ENCODE measurements at regions not wholly inside any gene's neighbourhood (a gene's known extent, or its start where the extent isn't known, plus 50 kb on each side); places are given as distances from the start of the nearest gene placed in this dataset.

DNA sequence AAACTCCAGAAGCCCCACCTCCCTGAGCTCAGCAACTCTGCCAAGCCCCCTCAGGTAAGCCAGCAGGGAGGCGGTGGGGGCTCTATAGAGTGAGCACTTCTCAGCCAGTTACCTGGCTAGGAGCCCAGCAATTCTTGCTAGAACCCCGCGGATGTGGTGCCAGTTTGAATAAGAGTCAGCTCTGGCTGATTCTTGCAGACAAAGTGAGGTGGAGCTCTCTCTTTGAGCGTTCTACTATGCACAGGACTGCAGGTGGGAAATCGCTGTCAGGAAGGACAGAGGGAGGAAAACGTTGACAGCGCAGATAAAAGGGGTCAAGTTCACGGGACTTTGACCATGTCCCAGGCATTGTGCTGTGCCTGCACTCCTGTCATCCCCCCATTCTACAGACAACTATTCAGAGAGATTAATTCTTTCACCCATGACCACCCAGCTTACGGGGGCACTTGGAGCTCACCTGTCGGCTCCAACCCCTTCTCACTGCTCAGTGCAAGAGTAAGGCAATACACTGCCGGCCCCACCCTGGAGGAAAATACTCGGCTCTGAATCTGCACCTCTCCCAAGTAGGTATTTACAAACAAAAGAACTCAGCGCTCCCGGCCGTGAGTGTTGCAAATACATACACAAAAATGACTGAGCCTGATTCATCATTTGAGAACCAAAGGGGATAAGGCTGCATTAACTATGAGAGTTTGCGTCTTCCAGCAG, 92.9 kb downstream of the ANKRD60 start:
- Mint-ChIP-seq H3K27me3 (ENCODE audit: insufficient read depth, unreplicated experiment) (peaks cover 52% of the 10 kb centered on the region), H3K36me3 (ENCODE audit: insufficient read depth, unreplicated experiment) (no peaks in the 10 kb centered on the region), H3K27ac (ENCODE audit: unreplicated experiment) (no peak overlapping the region)

DNA sequence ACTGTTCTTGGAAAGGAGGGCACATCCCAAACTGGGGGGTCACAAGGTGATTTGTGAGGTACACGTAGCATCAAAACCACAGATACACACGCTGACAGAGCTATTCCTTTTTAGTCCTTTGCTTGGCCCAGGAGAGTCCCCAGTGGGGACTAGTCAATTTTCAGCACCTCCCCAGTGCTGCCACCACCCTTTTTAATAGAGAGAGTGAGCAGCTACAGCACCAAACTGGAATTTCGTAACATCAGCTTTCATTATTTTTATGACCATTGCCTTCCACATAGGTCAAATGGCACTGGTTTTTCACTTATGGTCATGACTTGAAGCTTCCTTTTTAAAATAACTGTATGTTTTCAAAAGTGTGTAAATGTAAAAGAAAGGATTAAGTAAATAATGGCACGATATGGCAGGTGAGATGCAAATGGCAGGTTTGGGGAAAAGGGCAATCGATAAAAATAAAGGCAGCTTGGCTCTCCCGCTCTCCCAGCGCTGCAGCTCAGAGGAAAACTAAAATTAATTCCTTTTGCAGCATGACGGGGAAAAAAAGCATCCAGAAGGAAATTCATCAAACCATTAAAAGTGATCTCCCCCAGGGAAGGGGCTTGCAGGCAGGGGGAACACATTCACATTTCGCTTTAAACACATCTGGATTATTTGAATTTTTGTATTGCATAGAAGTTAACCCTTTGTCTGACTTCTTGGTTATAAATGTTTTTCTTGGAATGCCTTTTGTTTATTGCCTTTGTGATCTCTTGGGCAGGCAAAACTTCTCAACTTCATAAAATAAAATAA, 95.2 kb downstream of the ANKRD60 start:
- ChIA-PET POLR2A (no interaction called here), CTCF (no interaction called here)
- BruUV-seq (replicated peaks) = no TSS peak
- Histone ChIP-seq H3K4me1 (no peaks in the 10 kb centered on the region), H3K27me3 (replicated peaks; ENCODE audit: control insufficient read depth, insufficient read depth, low read length) (peaks cover 5% of the 10 kb centered on the region), H3K9me3 (no peaks in the 10 kb centered on the region), H3K36me3 (ENCODE audit: control insufficient read depth, insufficient read depth, low read length) (no peaks in the 10 kb centered on the region), H3K4me3 (ENCODE audit: low read depth, low read length) (no peak overlapping the region)
- TF ChIP-seq, protein P1, sequence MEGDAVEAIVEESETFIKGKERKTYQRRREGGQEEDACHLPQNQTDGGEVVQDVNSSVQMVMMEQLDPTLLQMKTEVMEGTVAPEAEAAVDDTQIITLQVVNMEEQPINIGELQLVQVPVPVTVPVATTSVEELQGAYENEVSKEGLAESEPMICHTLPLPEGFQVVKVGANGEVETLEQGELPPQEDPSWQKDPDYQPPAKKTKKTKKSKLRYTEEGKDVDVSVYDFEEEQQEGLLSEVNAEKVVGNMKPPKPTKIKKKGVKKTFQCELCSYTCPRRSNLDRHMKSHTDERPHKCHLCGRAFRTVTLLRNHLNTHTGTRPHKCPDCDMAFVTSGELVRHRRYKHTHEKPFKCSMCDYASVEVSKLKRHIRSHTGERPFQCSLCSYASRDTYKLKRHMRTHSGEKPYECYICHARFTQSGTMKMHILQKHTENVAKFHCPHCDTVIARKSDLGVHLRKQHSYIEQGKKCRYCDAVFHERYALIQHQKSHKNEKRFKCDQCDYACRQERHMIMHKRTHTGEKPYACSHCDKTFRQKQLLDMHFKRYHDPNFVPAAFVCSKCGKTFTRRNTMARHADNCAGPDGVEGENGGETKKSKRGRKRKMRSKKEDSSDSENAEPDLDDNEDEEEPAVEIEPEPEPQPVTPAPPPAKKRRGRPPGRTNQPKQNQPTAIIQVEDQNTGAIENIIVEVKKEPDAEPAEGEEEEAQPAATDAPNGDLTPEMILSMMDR (IDR thresholded peaks at IDR 0.05; ENCODE audit: insufficient read depth in 1 of 2, low read depth in 1 of 2, low read length in 1 of 2, severe bottlenecking in 1 of 2, unreplicated experiment in 1 of 2) = no peak
- Mint-ChIP-seq H3K27me3 (ENCODE audit: insufficient read depth, unreplicated experiment) (peaks cover 51% of the 10 kb centered on the region), H3K4me3 (ENCODE audit: unreplicated experiment) (no peak overlapping the region), H3K4me1 (ENCODE audit: low read depth, unreplicated experiment) (no peaks in the 10 kb centered on the region), H3K9me3 (ENCODE audit: unreplicated experiment) (no peaks in the 10 kb centered on the region), H3K27ac (ENCODE audit: unreplicated experiment) (no peak overlapping the region), H3K36me3 (ENCODE audit: insufficient read depth, unreplicated experiment) (no peaks in the 10 kb centered on the region)
- DNase-seq = no peak
- intact Hi-C loops (cut with micrococcal nuclease; ENCODE audit: unreplicated experiment) = no loop called here

More for the DNA sequence above, 92.9 kb downstream of the ANKRD60 start:
- H3K4me3 ChIP-seq (ENCODE audit: low read depth, low read length) = no peak overlapping the region
- H3K9me3 ChIP-seq = no peaks in the 10 kb centered on the region
- intact Hi-C loops (cut with micrococcal nuclease; ENCODE audit: unreplicated experiment) = no loop called here
- DNase-seq = peak in 1 of 2 experiments; percentile 31
- no peaks in the 10 kb centered on the region for H3K4me1 ChIP-seq
- H3K36me3 ChIP-seq (ENCODE audit: control insufficient read depth, insufficient read depth, low read length) = no peaks in the 10 kb centered on the region
- H3K4me3 Mint-ChIP-seq (ENCODE audit: unreplicated experiment) = no peak overlapping the region
- H3K4me1 Mint-ChIP-seq (ENCODE audit: low read depth, unreplicated experiment) = no peaks in the 10 kb centered on the region
- H3K27me3 ChIP-seq (replicated peaks; ENCODE audit: control insufficient read depth, insufficient read depth, low read length) = peaks cover 5% of the 10 kb centered on the region
- H3K9me3 Mint-ChIP-seq (ENCODE audit: unreplicated experiment) = no peaks in the 10 kb centered on the region
- TF ChIP-seq, protein P1 (IDR thresholded peaks at IDR 0.05; ENCODE audit: insufficient read depth in 1 of 2, low read depth in 1 of 2, low read length in 1 of 2, severe bottlenecking in 1 of 2, unreplicated experiment in 1 of 2) = no peak
- POLR2A ChIA-PET = no interaction called here
- CTCF ChIA-PET = interaction anchor here (0.5 to 1.6 kb wide), 2 partner anchors 9 to 513 kb away, joined by 4 to 6 read pairs; no protein-coding TSS in a partner anchor
- no TSS peak for BruUV-seq (replicated peaks)

DNA sequence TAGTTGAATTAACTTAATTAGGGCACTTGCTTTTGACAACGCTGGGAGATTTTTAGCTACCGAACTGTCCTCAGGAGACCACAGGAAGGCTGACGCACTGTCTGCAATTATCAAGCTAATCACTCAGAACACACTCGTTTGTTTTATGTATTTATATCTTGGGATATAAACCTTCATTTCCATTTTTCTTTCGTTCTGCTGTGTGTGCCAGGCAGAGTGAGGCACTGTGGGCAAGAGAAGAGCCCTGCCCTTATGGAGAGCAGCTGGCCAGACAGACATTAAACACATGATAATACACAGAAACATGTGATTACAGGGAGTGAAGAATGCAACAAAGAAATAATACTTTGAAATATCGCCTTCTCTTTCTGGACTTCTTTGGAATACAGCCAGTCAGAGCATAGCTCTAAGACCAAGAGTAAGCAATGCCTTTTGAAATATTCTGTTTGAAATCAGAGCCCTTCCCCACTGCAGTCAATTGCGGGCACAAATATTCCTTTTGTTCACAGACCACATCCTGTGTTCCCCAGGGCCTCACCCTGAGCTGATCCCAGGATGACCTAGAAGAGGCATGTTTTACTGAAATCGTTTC, 96.8 kb downstream of the ANKRD60 start:
- intact Hi-C loops (cut with micrococcal nuclease; ENCODE audit: unreplicated experiment) = no loop called here
- no TSS peak for BruUV-seq (replicated peaks)
- no peaks in the 10 kb centered on the region for H3K4me1 ChIP-seq
- H3K4me3 ChIP-seq (ENCODE audit: low read depth, low read length) = no peak overlapping the region
- TF ChIP-seq, protein P1 (IDR thresholded peaks at IDR 0.05; ENCODE audit: insufficient read depth in 1 of 2, low read depth in 1 of 2, low read length in 1 of 2, severe bottlenecking in 1 of 2, unreplicated experiment in 1 of 2) = no peak
- H3K9me3 ChIP-seq = no peaks in the 10 kb centered on the region
- no peaks in the 10 kb centered on the region for H3K36me3 Mint-ChIP-seq (ENCODE audit: insufficient read depth, unreplicated experiment)
- H3K9me3 Mint-ChIP-seq (ENCODE audit: unreplicated experiment) = no peaks in the 10 kb centered on the region
- no peak overlapping the region for H3K27ac Mint-ChIP-seq (ENCODE audit: unreplicated experiment)
- CTCF ChIA-PET = no interaction called here
- POLR2A ChIA-PET = interaction anchor here (0.5 kb wide), 1 partner anchor 21 kb away, joined by 4 read pairs; no protein-coding TSS in a partner anchor
- H3K4me3 Mint-ChIP-seq (ENCODE audit: unreplicated experiment) = no peak overlapping the region
- DNase-seq = no peak
- no peaks in the 10 kb centered on the region for H3K4me1 Mint-ChIP-seq (ENCODE audit: low read depth, unreplicated experiment)
- no peaks in the 10 kb centered on the region for H3K36me3 ChIP-seq (ENCODE audit: control insufficient read depth, insufficient read depth, low read length)
- no peaks in the 10 kb centered on the region; the same call in 1 of the 2 replicates for H3K27me3 ChIP-seq (replicated peaks; ENCODE audit: control insufficient read depth, insufficient read depth, low read length)
- H3K27me3 Mint-ChIP-seq (ENCODE audit: insufficient read depth, unreplicated experiment) = peaks cover 40% of the 10 kb centered on the region
